Tibial nerve (tissue), 4 donors: ENCODE measurements at regions not wholly inside any gene's neighbourhood (a gene's known extent, or its start where the extent isn't known, plus 50 kb on each side); places are given as distances from the start of the nearest gene placed in this dataset.

Experiments used
- DNase-seq, 2 donors: peaks; one replicate each; pipeline ENCODE4 v3.0.0-alpha.2; 2019; ENCODE audit warnings: low spot score in 2 of 2
- H3K27ac ChIP-seq, 4 donors: fragments of 200-600 bp; sonication (generic) in 3 of 4; one replicate each; pipeline ENCODE4 v1.5.1; 2017 to 2019; ENCODE audit warnings: mild to moderate bottlenecking in 1 of 4
- H3K27me3 ChIP-seq, 2 donors: fragments of 200-600 bp; sonication (generic) in 1 of 2; one replicate each; pipeline versions ENCODE4 v1.5.1 to v1.6.0; 2017 to 2019
- H3K36me3 ChIP-seq, 3 donors: fragments of 200-600 bp; sonication (generic); one replicate each; pipeline ENCODE4 v1.5.1; 2018 to 2019
- H3K4me1 ChIP-seq, 4 donors: fragments of 200-600 bp; sonication (generic) in 3 of 4; one replicate each; pipeline ENCODE4 v1.5.1; 2017 to 2019
- H3K4me3 ChIP-seq, 4 donors: fragments of 200-600 bp; sonication (generic) in 3 of 4; one replicate each; pipeline ENCODE4 v1.5.1; 2017 to 2019; ENCODE audit warnings: mild to moderate bottlenecking in 1 of 4, moderate library complexity in 1 of 4
- H3K9me3 ChIP-seq, 4 donors: fragments of 200-600 bp; sonication (generic) in 3 of 4; one replicate each; pipeline ENCODE4 v1.5.1; 2017 to 2019
- CTCF ChIP-seq, 5 experiments: fragments of 200-600 bp in 3 of 5; fragments of 450-650 bp in 2 of 5; sonication (generic) in 3 of 5; IDR thresholded peaks; one replicate each; pipeline ENCODE4 v1.5.1; 2016 to 2019; ENCODE audit warnings: antibody characterized with exemption in 5 of 5, mild to moderate bottlenecking in 3 of 5, moderate library complexity in 2 of 5
- EP300 ChIP-seq, 2 donors: sonication (generic); formaldehyde crosslinking; IDR thresholded peaks; one replicate each; pipeline ENCODE4 v1.6.1; 2017; ENCODE audit warnings: antibody characterized with exemption in 2 of 2, mild to moderate bottlenecking in 1 of 2
- POLR2A ChIP-seq, 2 donors: fragments of 450-650 bp; IDR thresholded peaks; one replicate each; pipeline ENCODE4 v1.6.1; 2017; ENCODE audit warnings: antibody characterized with exemption in 2 of 2, mild to moderate bottlenecking in 2 of 2, moderate library complexity in 2 of 2
- WGBS, 2 donors: methylation state at CpG; one replicate each; pipeline ENCODE4 v1.1.5; 2018; 5-methylcytosine and 5-hydroxymethylcytosine counted together

- no peaks in the 10 kb centered on the region for H3K36me3 ChIP-seq
- H3K4me1 ChIP-seq = no peaks in the 10 kb centered on the region
- no peaks in the 10 kb centered on the region for H3K27me3 ChIP-seq
- no peaks in the 10 kb centered on the region for H3K9me3 ChIP-seq
- no peak for DNase-seq
- 71 to 73% methylated on average over 4 of the region's 4 CpGs for WGBS, 2 donors
- TF ChIP-seq POLR2A (IDR thresholded peaks at IDR 0.05) = no peak
- TF ChIP-seq EP300 (IDR thresholded peaks at IDR 0.05) = no peak
- TF ChIP-seq CTCF (IDR thresholded peaks at IDR 0.05) = no peak
- no peak overlapping the region for H3K4me3 ChIP-seq
- no peak overlapping the region for H3K27ac ChIP-seq
These were observed 77.3 kb upstream of the AKR1E2 start for GRCh38 chr10:4748491-4749270.

- Histone ChIP-seq H3K4me1 (no peaks in the 10 kb centered on the region), H3K36me3 (no peaks in the 10 kb centered on the region), H3K9me3 (no peaks in the 10 kb centered on the region), H3K27ac (no peak overlapping the region), H3K4me3 (no peak overlapping the region), H3K27me3 (no peaks in the 10 kb centered on the region)
- TF ChIP-seq POLR2A (IDR thresholded peaks at IDR 0.05) (no peak), EP300 (IDR thresholded peaks at IDR 0.05) (no peak), CTCF (IDR thresholded peaks at IDR 0.05) (no peak)
- 67 to 71% methylated on average over 2 of the region's 2 CpGs for WGBS, 2 donors
- no peak for DNase-seq
These were observed 83.8 kb upstream of the AKR1E2 start for GRCh38 chr10:4742217-4742616.

- Histone ChIP-seq H3K4me1 (no peaks in the 10 kb centered on the region), H3K36me3 (no peaks in the 10 kb centered on the region), H3K27me3 (no peaks in the 10 kb centered on the region), H3K9me3 (no peaks in the 10 kb centered on the region), H3K4me3 (no peak overlapping the region), H3K27ac (no peak overlapping the region)
- no peak for TF ChIP-seq CTCF (IDR thresholded peaks at IDR 0.05)
- no peak for TF ChIP-seq POLR2A (IDR thresholded peaks at IDR 0.05)
- TF ChIP-seq EP300 (IDR thresholded peaks at IDR 0.05) = no peak
- 52% methylated on average over 2 of the region's 2 CpGs for WGBS, 2 donors
- no peak for DNase-seq
These were observed 85.5 kb upstream of the AKR1E2 start for GRCh38 chr10:4740471-4740870.

- WGBS, 2 donors = 44 to 46% methylated on average over 5 of the region's 5 CpGs
- TF ChIP-seq POLR2A (IDR thresholded peaks at IDR 0.05) (no peak), EP300 (IDR thresholded peaks at IDR 0.05) (no peak), CTCF (IDR thresholded peaks at IDR 0.05) (no peak)
These were observed 89.4 kb upstream of the AKR1E2 start for GRCh38 chr10:4736608-4737007.

GRCh38 chr10:4736183-4736582 is 89.8 kb upstream of the AKR1E2 start:
- Histone ChIP-seq H3K27ac (no peak overlapping the region), H3K9me3 (no peaks in the 10 kb centered on the region), H3K4me1 (no peaks in the 10 kb centered on the region), H3K27me3 (no peaks in the 10 kb centered on the region), H3K36me3 (no peaks in the 10 kb centered on the region), H3K4me3 (no peak overlapping the region)
- WGBS, 2 donors = 68 to 76% methylated on average over 7 of the region's 7 CpGs
- no peak for DNase-seq
- TF ChIP-seq POLR2A (IDR thresholded peaks at IDR 0.05) (no peak), CTCF (IDR thresholded peaks at IDR 0.05) (no peak), EP300 (IDR thresholded peaks at IDR 0.05) (no peak)

More at GRCh38 chr10:4736608-4737007, 89.4 kb upstream of the AKR1E2 start:
- no peaks in the 10 kb centered on the region for H3K36me3 ChIP-seq
- no peaks in the 10 kb centered on the region for H3K4me1 ChIP-seq
- H3K9me3 ChIP-seq = no peaks in the 10 kb centered on the region
- no peak for DNase-seq
- H3K27me3 ChIP-seq = no peaks in the 10 kb centered on the region
- no peak overlapping the region for H3K27ac ChIP-seq
- no peak overlapping the region for H3K4me3 ChIP-seq
